ENCODE measurements at regions not wholly inside any gene's neighbourhood (a gene's known extent, or its start where the extent isn't known, plus 50 kb on each side); places are given as distances from the start of the nearest gene placed in this dataset.

DNA sequence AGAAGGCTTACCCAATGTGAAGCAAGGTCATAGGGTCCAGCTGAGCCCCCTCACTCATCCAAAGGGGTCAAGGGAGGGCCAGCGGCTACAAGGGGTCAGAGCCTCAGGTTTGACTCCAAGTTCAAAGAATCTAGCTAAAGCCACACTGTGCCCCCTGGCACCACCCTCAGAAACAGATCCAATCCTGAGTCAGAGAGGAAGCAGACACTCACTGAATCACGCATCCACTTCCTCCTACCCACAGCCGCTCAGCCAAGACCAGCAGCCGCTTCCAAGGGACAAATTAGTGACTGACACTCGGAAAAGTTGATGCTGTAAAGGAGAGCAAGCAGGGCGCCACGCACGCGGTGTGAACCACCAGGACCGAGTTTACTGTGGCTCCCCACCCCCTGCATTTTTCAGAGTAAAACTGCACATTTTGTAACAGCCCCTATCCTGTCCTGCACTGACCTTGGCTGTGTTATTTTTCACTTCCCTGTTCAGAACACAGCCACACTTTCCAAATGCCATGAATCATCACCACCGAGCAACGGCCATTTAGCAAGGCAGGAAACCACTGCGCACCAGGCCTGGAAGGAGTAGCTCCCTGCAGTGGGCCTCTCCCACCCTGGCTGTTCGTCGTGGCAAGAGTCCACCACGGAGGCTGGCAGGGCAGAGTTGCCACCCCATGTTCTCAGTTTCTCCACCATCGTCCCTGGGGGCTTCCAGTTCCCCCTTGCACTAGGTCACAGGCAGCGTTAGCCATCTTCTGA lies 147.8 kb downstream of the TOMM20 start (continued):
- TF ChIP-seq, protein P1, sequence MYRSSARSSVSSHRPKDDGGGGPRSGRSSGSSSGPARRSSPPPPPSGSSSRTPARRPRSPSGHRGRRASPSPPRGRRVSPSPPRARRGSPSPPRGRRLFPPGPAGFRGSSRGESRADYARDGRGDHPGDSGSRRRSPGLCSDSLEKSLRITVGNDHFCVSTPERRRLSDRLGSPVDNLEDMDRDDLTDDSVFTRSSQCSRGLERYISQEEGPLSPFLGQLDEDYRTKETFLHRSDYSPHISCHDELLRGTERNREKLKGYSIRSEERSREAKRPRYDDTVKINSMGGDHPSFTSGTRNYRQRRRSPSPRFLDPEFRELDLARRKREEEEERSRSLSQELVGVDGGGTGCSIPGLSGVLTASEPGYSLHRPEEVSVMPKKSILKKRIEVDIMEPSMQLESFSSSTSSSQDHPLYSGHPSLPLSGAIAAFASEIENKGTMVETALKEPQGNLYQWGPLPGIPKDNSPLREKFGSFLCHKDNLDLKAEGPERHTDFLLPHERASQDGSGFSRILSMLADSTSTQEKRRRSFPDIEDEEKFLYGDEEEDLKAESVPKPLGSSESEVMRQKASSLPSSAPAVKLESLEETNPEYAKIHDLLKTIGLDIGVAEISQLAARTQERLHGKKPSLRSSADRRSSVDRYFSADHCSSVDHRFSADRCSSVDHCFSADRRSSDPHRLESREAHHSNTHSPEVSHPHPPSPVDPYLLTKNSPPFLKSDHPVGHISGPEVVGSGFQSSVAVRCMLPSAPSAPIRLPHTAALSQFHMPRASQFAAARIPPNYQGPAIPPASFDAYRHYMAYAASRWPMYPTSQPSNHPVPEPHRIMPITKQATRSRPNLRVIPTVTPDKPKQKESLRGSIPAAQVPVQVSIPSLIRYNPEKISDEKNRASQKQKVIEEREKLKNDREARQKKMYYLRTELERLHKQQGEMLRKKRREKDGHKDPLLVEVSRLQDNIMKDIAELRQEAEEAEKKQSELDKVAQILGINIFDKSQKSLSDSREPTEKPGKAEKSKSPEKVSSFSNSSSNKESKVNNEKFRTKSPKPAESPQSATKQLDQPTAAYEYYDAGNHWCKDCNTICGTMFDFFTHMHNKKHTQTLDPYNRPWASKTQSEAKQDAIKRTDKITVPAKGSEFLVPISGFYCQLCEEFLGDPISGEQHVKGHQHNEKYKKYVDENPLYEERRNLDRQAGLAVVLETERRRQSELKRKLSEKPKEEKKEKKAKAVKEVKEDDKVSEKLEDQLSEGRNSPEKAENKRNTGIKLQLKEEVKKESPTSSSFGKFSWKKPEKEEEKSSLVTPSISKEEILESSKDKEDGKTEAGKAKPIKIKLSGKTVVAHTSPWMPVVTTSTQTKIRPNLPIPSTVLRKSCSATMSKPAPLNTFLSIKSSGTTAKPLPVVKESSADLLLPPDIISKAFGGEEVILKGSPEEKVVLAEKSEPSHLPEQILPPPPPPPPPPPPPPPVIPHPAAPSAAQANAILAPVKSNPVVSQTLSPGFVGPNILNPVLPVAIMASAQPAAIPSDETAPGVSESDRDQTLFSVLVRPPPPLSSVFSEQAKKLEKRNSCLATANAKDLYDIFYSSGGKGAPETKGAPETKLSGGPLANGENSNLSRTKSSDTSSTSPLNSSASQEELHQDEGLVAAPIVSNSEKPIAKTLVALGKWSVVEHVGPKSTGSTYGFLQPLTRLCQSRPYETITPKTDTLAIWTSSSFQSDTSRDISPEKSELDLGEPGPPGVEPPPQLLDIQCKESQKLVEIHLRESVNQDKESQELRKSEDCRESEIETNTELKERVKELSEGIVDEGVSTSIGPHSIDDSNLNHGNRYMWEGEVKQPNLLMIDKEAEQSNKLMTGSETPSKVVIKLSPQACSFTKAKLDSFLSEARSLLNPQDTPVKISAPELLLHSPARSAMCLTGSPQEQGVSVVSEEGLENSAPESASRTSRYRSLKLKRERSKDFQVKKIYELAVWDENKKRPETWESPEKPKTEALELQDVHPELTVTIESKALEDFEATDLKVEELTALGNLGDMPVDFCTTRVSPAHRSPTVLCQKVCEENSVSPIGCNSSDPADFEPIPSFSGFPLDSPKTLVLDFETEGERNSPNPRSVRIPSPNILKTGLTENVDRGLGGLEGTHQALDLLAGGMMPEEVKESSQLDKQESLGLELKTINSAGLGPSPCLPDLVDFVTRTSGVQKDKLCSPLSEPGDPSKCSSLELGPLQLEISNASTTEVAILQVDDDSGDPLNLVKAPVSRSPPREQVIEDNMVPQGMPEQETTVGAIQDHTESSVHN (CRISPR knock-in tag; IDR thresholded peaks at IDR 0.05) = no peak
- TF ChIP-seq, protein P2, sequence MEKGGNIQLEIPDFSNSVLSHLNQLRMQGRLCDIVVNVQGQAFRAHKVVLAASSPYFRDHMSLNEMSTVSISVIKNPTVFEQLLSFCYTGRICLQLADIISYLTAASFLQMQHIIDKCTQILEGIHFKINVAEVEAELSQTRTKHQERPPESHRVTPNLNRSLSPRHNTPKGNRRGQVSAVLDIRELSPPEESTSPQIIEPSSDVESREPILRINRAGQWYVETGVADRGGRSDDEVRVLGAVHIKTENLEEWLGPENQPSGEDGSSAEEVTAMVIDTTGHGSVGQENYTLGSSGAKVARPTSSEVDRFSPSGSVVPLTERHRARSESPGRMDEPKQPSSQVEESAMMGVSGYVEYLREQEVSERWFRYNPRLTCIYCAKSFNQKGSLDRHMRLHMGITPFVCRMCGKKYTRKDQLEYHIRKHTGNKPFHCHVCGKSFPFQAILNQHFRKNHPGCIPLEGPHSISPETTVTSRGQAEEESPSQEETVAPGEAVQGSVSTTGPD (CRISPR knock-in tag; IDR thresholded peaks at IDR 0.05) = 0 out of 2 replicates have a peak, but pooled peaks have one; percentile 43
- TF ChIP-seq KDM1A (CRISPR knock-in tag; IDR thresholded peaks at IDR 0.05) (no peak), ZNF678 (CRISPR knock-in tag; IDR thresholded peaks at IDR 0.05) (no peak), HNRNPUL1 (IDR thresholded peaks at IDR 0.05; ENCODE audit: low read depth, low read length) (no peak), ZNF292 (CRISPR knock-in tag; IDR thresholded peaks at IDR 0.05; ENCODE audit: borderline replicate concordance, low read depth) (0 out of 2 replicates have a peak, but pooled peaks have one; percentile 57), ELF4 (CRISPR knock-in tag; IDR thresholded peaks at IDR 0.05; ENCODE audit: borderline replicate concordance) (peak; percentile 58; the same call in 1 of the 2 replicates), ZNF747 (CRISPR knock-in tag; IDR thresholded peaks at IDR 0.05; ENCODE audit: borderline replicate concordance) (peak; percentile 70; the same call in 1 of the 2 replicates), NFYB (CRISPR knock-in tag; IDR thresholded peaks at IDR 0.05) (no peak), PAWR (CRISPR knock-in tag; IDR thresholded peaks at IDR 0.05; ENCODE audit: borderline replicate concordance) (no peak)
- TF ChIP-seq, protein P3, sequence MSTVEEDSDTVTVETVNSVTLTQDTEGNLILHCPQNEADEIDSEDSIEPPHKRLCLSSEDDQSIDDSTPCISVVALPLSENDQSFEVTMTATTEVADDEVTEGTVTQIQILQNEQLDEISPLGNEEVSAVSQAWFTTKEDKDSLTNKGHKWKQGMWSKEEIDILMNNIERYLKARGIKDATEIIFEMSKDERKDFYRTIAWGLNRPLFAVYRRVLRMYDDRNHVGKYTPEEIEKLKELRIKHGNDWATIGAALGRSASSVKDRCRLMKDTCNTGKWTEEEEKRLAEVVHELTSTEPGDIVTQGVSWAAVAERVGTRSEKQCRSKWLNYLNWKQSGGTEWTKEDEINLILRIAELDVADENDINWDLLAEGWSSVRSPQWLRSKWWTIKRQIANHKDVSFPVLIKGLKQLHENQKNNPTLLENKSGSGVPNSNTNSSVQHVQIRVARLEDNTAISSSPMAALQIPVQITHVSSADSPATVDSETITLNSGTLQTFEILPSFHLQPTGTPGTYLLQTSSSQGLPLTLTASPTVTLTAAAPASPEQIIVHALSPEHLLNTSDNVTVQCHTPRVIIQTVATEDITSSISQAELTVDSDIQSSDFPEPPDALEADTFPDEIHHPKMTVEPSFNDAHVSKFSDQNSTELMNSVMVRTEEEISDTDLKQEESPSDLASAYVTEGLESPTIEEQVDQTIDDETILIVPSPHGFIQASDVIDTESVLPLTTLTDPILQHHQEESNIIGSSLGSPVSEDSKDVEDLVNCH (CRISPR knock-in tag; IDR thresholded peaks at IDR 0.05) = no peak
- TF ChIP-seq, protein P4, sequence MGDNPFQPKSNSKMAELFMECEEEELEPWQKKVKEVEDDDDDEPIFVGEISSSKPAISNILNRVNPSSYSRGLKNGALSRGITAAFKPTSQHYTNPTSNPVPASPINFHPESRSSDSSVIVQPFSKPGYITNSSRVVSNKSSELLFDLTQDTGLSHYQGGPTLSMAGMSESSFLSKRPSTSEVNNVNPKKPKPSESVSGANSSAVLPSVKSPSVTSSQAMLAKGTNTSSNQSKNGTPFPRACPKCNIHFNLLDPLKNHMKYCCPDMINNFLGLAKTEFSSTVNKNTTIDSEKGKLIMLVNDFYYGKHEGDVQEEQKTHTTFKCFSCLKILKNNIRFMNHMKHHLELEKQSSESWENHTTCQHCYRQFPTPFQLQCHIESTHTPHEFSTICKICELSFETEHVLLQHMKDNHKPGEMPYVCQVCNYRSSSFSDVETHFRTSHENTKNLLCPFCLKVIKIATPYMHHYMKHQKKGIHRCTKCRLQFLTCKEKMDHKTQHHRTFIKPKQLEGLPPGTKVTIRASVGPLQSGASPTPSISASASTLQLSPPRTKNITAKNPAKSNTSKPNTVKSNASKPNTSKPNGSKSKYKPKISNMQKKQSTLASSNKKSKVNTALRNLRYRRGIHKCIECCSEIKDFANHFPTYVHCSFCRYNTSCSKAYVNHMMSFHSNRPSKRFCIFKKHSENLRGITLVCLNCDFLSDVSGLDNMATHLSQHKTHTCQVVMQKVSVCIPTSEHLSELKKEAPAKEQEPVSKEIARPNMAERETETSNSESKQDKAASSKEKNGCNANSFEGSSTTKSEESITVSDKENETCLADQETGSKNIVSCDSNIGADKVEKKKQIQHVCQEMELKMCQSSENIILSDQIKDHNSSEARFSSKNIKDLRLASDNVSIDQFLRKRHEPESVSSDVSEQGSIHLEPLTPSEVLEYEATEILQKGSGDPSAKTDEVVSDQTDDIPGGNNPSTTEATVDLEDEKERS (CRISPR knock-in tag; IDR thresholded peaks at IDR 0.05) = peak; percentile 86
- TF ChIP-seq, protein P5, sequence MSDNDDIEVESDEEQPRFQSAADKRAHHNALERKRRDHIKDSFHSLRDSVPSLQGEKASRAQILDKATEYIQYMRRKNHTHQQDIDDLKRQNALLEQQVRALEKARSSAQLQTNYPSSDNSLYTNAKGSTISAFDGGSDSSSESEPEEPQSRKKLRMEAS (IDR thresholded peaks at IDR 0.05) = no peak
